Upper lobe of left lung (tissue), 4 donors: ENCODE measurements at regions not wholly inside any gene's neighbourhood (a gene's known extent, or its start where the extent isn't known, plus 50 kb on each side); places are given as distances from the start of the nearest gene placed in this dataset.

ENCODE experiments used
- EP300 ChIP-seq, 4 donors: sonication (generic); formaldehyde crosslinking; IDR thresholded peaks; one replicate each; pipeline ENCODE4 v1.5.1; 2017; ENCODE audit warnings: antibody characterized with exemption in 4 of 4, control low read depth in 2 of 4
- TF ChIP-seq, protein P1 (sequence below), 6 experiments: fragments of 450-650 bp in 4 of 6; fragments of 200-600 bp in 2 of 6; sonication (generic) in 2 of 6; IDR thresholded peaks; one replicate each; pipeline ENCODE4 v1.5.1; 2016 to 2019; ENCODE audit warnings: antibody characterized with exemption in 6 of 6

DNA sequence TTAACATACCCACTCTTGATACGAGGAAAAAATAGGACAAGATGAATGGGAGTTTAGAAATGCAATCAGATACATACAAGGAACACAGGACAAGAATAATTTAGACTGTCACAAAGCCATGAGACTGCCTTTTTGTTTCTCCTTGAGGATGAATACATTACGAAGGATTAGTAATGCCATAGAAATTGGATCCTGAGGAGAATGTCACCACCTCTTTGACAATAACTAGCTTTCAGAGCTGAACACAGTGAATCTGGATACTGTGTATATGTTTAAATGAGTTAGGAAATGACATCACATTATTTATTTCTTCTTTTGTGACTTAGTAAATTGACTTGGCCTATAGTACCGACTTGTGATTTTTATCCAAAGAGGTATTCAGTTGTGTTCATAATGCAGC is 596.3 kb upstream of the CNTNAP2 start:
- TF ChIP-seq EP300 (IDR thresholded peaks at IDR 0.05), result no peak
- TF ChIP-seq, protein P1, sequence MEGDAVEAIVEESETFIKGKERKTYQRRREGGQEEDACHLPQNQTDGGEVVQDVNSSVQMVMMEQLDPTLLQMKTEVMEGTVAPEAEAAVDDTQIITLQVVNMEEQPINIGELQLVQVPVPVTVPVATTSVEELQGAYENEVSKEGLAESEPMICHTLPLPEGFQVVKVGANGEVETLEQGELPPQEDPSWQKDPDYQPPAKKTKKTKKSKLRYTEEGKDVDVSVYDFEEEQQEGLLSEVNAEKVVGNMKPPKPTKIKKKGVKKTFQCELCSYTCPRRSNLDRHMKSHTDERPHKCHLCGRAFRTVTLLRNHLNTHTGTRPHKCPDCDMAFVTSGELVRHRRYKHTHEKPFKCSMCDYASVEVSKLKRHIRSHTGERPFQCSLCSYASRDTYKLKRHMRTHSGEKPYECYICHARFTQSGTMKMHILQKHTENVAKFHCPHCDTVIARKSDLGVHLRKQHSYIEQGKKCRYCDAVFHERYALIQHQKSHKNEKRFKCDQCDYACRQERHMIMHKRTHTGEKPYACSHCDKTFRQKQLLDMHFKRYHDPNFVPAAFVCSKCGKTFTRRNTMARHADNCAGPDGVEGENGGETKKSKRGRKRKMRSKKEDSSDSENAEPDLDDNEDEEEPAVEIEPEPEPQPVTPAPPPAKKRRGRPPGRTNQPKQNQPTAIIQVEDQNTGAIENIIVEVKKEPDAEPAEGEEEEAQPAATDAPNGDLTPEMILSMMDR (IDR thresholded peaks at IDR 0.05), result no peak
